Hepatocyte (in vitro differentiated cells): ENCODE measurements at regions not wholly inside any gene's neighbourhood (a gene's known extent, or its start where the extent isn't known, plus 50 kb on each side); places are given as distances from the start of the nearest gene placed in this dataset.

Experiments used
- EZH2 ChIP-seq: fragments of 200-600 bp; sonication (generic); IDR thresholded peaks from 2 replicates; pipeline ENCODE4 v1.6.1; 2016; ENCODE audit warnings: antibody characterized with exemption, mild to moderate bottlenecking, borderline replicate concordance
- EZH2phosphoT487 ChIP-seq: fragments of 200-600 bp; sonication (generic); IDR thresholded peaks from one replicate; pipeline ENCODE4 v1.6.1; 2018; ENCODE audit warnings: antibody characterized with exemption, mild to moderate bottlenecking, low read depth, moderate library complexity; ENCODE audit not compliant: unreplicated experiment, severe bottlenecking
- TF ChIP-seq, protein P1 (sequence below): fragments of 200-600 bp; sonication (generic); IDR thresholded peaks from 2 replicates; pipeline ENCODE4 v1.5.1; 2016; ENCODE audit warnings: antibody characterized with exemption, mild to moderate bottlenecking; ENCODE audit not compliant: poor library complexity

- TF ChIP-seq, protein P1, sequence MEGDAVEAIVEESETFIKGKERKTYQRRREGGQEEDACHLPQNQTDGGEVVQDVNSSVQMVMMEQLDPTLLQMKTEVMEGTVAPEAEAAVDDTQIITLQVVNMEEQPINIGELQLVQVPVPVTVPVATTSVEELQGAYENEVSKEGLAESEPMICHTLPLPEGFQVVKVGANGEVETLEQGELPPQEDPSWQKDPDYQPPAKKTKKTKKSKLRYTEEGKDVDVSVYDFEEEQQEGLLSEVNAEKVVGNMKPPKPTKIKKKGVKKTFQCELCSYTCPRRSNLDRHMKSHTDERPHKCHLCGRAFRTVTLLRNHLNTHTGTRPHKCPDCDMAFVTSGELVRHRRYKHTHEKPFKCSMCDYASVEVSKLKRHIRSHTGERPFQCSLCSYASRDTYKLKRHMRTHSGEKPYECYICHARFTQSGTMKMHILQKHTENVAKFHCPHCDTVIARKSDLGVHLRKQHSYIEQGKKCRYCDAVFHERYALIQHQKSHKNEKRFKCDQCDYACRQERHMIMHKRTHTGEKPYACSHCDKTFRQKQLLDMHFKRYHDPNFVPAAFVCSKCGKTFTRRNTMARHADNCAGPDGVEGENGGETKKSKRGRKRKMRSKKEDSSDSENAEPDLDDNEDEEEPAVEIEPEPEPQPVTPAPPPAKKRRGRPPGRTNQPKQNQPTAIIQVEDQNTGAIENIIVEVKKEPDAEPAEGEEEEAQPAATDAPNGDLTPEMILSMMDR = no peak
- no peak for TF ChIP-seq EZH2phosphoT487
- TF ChIP-seq EZH2 = no peak
Measured at GRCh38 chr1:187226396-187226795, 397.6 kb downstream of the PLA2G4A start.
